Kidney (tissue), 13 donors: ENCODE measurements at regions not wholly inside any gene's neighbourhood (a gene's known extent, or its start where the extent isn't known, plus 50 kb on each side); places are given as distances from the start of the nearest gene placed in this dataset.

ENCODE experiments used
- DNase-seq, 5 donors: peaks; one replicate each; pipeline ENCODE4 v3.0.0-alpha.2; 2013 to 2020
- FAIRE-seq: peaks from 2 replicates; lab custom pipeline; 2012; peaks lifted over from hg19 to GRCh38; lab: Jason Lieb, UNC
- H3K27ac ChIP-seq, 2 donors: one replicate each; pipeline ENCODE4 v1.7.0; 2013; ENCODE audit warnings: low read depth in 2 of 2, low read length in 2 of 2, inconsistent platforms in 1 of 2
- H3K27me3 ChIP-seq: one replicate; pipeline ENCODE4 v1.7.1; 2013; ENCODE audit warnings: low read length, inconsistent platforms; ENCODE audit not compliant: control insufficient read depth, insufficient read depth
- H3K36me3 ChIP-seq, 3 donors: one replicate each; pipeline versions ENCODE4 v1.7.0 to v1.7.1; 2013; ENCODE audit warnings: low read length in 3 of 3, control low read depth in 1 of 3, inconsistent platforms in 1 of 3; ENCODE audit not compliant: insufficient read depth in 3 of 3, control insufficient read depth in 2 of 3
- H3K4me1 ChIP-seq, 3 donors: one replicate each; pipeline versions ENCODE4 v1.7.0 to v1.7.1; 2013; ENCODE audit warnings: low read length in 3 of 3, inconsistent platforms in 1 of 3, low read depth in 1 of 3; ENCODE audit not compliant: control insufficient read depth in 2 of 3, insufficient read depth in 2 of 3
- H3K4me3 ChIP-seq, 3 donors: one replicate each; pipeline versions ENCODE4 v1.7.0 to v1.8.1; 2013; ENCODE audit warnings: low read length in 3 of 3, control low read depth in 1 of 3, inconsistent platforms in 1 of 3
- H3K9ac ChIP-seq, 3 donors: one replicate each; pipeline versions ENCODE4 v1.7.0 to v1.7.1; 2013; ENCODE audit warnings: low read length in 3 of 3, control low read depth in 1 of 3, inconsistent platforms in 1 of 3
- H3K9me3 ChIP-seq, 3 donors: one replicate each; pipeline versions ENCODE4 v1.7.0 to v1.7.1; 2013; ENCODE audit warnings: low read length in 3 of 3, control low read depth in 1 of 3, inconsistent platforms in 1 of 3; ENCODE audit not compliant: control insufficient read depth in 2 of 3, insufficient read depth in 1 of 3
- intact Hi-C: fragments of 100-400 bp; cut with DNase I; formaldehyde crosslinking; loops from one replicate; pipeline ENCODE4 v1.11.1; 2022
- TF ChIP-seq, protein P1 (sequence below): IDR thresholded peaks from 3 replicates; pipeline ENCODE4 v1.5.1; 2012; ENCODE audit warnings: mild to moderate bottlenecking, moderate library complexity, borderline replicate concordance; ENCODE audit not compliant: insufficient read depth; ENCODE audit errors: extremely low read depth
- donor health status: control.
- donor health status: control.
- donor health status: control.
- donor health status: control.
- donor health status: control.
- donor health status: DM: yes; HTN: yes; CAD: no.
- donor health status: Normal renal cell carcinoma (clear cell type).

DNA sequence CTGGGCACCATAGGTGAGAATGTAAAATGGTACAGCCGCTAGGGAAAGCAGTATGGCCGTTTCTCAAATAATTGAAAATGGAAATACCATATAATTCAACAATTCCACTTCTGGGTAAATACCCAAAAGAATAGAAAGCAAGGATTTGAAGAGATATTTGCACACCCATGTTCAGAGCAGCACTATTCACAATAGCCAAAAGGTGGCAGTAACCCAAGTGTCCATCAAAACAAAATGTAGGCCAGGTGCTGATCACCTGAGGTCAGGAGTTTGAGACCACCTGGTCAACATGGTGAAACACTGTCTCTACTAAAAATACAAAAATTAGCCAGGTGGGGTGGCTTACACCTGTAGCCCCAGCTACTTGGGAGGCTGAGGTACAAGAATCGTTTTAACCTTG, 62.1 kb downstream of the OLIG1 start:
- Histone ChIP-seq H3K36me3 (no peaks in the 10 kb centered on the region), H3K27ac (no peak overlapping the region), H3K27me3 (peaks cover 9% of the 10 kb centered on the region), H3K4me3 (no peak overlapping the region), H3K9ac (no peak overlapping the region), H3K4me1 (peaks cover 0 to under 1% (median 0%) of the 10 kb centered on the region in 3 donors), H3K9me3 (no peaks in the 10 kb centered on the region)
- TF ChIP-seq, protein P1, sequence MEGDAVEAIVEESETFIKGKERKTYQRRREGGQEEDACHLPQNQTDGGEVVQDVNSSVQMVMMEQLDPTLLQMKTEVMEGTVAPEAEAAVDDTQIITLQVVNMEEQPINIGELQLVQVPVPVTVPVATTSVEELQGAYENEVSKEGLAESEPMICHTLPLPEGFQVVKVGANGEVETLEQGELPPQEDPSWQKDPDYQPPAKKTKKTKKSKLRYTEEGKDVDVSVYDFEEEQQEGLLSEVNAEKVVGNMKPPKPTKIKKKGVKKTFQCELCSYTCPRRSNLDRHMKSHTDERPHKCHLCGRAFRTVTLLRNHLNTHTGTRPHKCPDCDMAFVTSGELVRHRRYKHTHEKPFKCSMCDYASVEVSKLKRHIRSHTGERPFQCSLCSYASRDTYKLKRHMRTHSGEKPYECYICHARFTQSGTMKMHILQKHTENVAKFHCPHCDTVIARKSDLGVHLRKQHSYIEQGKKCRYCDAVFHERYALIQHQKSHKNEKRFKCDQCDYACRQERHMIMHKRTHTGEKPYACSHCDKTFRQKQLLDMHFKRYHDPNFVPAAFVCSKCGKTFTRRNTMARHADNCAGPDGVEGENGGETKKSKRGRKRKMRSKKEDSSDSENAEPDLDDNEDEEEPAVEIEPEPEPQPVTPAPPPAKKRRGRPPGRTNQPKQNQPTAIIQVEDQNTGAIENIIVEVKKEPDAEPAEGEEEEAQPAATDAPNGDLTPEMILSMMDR = no peak
- FAIRE-seq (no peak), DNase-seq (no peak)
- intact Hi-C loops = no loop called here

DNA sequence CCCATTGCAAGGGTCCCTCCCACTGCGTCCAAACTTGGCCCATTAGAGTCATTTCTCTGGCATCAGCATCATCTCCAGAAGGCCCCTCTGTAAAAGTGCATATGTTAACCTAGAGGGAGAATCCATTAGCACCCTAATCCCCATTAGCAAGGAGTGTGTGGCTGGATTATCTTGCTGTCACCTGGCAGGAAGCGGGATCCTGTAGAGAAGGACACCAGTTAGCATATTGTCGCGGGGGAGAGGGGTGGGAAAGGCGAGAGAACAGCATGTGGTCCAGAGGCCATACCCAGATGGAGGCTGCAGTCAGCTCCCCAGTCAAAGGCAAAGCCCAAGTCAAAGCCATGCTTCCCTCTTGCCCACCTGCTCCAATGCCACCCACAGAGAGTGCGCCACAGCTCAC, 64.0 kb downstream of the OLIG1 start:
- DNase-seq = no peak
- Histone ChIP-seq H3K4me1 (no peaks in the 10 kb centered on the region), H3K27me3 (peaks cover 9% of the 10 kb centered on the region), H3K9me3 (no peaks in the 10 kb centered on the region), H3K4me3 (no peak overlapping the region), H3K9ac (no peak overlapping the region), H3K36me3 (no peaks in the 10 kb centered on the region), H3K27ac (no peak overlapping the region)
- intact Hi-C loops = no loop called here
- no peak for FAIRE-seq
- TF ChIP-seq, protein P1 = no peak

DNA sequence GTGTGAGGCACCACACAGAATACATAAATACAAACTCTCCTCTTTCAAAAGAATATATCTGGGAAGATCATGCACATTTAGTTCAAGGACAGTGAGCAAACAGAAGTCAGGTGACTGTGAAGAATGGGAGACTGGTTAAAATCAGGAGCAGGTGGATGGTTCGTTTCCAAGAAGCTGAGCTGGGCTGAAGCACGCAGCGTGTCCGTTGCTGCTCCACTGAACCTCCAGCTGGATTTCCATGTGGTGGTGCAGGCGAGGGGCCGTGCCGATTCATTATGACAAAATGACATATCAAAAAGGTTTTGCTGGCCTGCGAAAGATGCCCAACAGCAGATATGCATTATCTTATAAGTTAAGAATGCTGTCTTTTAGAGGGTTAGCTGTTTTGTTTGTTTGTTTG, 66.0 kb downstream of the OLIG1 start:
- Histone ChIP-seq H3K36me3 (no peaks in the 10 kb centered on the region), H3K9me3 (no peaks in the 10 kb centered on the region), H3K27me3 (peaks cover 12% of the 10 kb centered on the region), H3K4me1 (peaks cover 0 to 3% (median 0%) of the 10 kb centered on the region in 3 donors), H3K9ac (no peak overlapping the region), H3K27ac (no peak overlapping the region), H3K4me3 (no peak overlapping the region)
- no peak for FAIRE-seq
- DNase-seq = no peak
- intact Hi-C loops = no loop called here
- TF ChIP-seq, protein P1 = no peak

DNA sequence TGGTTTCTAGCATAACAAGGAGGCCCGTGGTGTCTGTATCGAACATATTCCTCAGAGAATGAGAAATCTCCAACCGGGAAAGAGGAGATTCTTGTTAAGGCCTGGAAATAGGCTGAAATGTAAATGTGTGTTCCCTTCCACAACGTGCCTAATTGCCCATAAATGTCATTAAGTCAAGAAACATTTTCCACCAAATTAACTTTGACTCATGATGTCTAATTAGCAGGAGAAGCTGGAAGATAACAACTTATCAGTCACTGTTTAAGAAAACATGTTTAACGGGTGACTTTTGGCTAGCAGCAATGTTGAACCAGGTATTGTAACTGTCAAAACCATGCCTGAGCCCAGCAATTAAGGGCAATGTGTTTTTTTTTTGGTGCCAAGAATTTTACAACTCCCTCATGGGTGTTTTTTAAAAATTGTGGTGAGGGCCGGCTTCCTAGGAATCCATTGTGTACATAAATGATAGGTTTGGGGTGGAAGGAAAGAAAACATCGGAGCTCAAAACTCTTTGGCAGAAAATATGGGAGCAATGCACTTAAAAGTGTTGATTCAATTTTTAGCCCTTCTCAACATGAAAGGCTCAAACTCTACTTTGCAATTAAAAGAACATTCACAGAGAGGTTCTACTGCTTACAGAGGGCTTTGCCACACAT, 67.0 kb downstream of the OLIG1 start:
- Histone ChIP-seq H3K27me3 (peaks cover 12% of the 10 kb centered on the region), H3K4me1 (peaks cover 0 to 3% (median 0%) of the 10 kb centered on the region in 3 donors), H3K27ac (no peak overlapping the region), H3K9ac (no peak overlapping the region), H3K4me3 (no peak overlapping the region), H3K36me3 (no peaks in the 10 kb centered on the region), H3K9me3 (no peaks in the 10 kb centered on the region)
- TF ChIP-seq, protein P1 = no peak
- no peak for DNase-seq
- FAIRE-seq = no peak
- intact Hi-C loops = no loop called here
